ENCODE measurements at regions not wholly inside any gene's neighbourhood (a gene's known extent, or its start where the extent isn't known, plus 50 kb on each side); places are given as distances from the start of the nearest gene placed in this dataset.

DNA sequence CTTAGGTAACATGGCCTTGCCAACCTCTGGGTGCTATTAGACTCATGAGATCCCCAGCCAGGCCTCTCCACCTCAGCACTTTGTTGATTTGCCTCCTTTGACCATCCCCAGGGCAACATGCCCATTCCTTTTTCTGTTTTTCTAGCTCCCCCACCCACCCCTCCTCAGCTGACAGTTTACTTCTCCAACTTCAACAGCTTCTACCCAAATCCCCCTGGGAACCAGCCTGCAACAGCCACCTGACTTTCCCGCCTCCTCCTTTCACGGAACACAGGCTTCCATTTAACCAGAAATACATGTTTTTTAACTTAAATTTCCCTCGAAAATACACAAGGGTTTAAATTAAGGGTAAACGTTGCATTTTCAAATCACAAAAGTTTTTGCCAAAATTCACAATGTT is 117.3 kb downstream of the DLEU7 start:
- Histone ChIP-seq H3K9me3 (ENCODE audit: low read length) (no peaks in the 10 kb centered on the region), H3K4me3 (ENCODE audit: low read depth in 1 of 2, low read length in 2 of 2) (no peak overlapping the region), H3K4me1 (ENCODE audit: insufficient read depth, low read length) (no peaks in the 10 kb centered on the region), H3K36me3 (ENCODE audit: insufficient read depth, low read length) (no peaks in the 10 kb centered on the region), H3K27me3 (ENCODE audit: control insufficient read depth in 1 of 2, insufficient read depth in 2 of 2, low read length in 2 of 2) (no peaks in the 10 kb centered on the region), H3K27ac (ENCODE audit: low read depth, low read length) (no peak overlapping the region), H3K9ac (ENCODE audit: low read length) (no peak overlapping the region)

GRCh38 chr13:50729177-50729576 is 114.3 kb downstream of the DLEU7 start:
- H3K27me3 ChIP-seq (ENCODE audit: control insufficient read depth in 1 of 2, insufficient read depth in 2 of 2, low read length in 2 of 2), result no peaks in the 10 kb centered on the region
- no peak overlapping the region for H3K27ac ChIP-seq (ENCODE audit: low read depth, low read length)
- H3K9me3 ChIP-seq (ENCODE audit: low read length), result no peaks in the 10 kb centered on the region
- H3K4me3 ChIP-seq (ENCODE audit: low read depth in 1 of 2, low read length in 2 of 2), result no peak overlapping the region
- no peaks in the 10 kb centered on the region for H3K4me1 ChIP-seq (ENCODE audit: insufficient read depth, low read length)
- no peak overlapping the region for H3K9ac ChIP-seq (ENCODE audit: low read length)
- no peaks in the 10 kb centered on the region for H3K36me3 ChIP-seq (ENCODE audit: insufficient read depth, low read length)

- no peaks in the 10 kb centered on the region for H3K36me3 ChIP-seq (ENCODE audit: insufficient read depth, low read length)
- H3K27me3 ChIP-seq (ENCODE audit: control insufficient read depth in 1 of 2, insufficient read depth in 2 of 2, low read length in 2 of 2), result no peaks in the 10 kb centered on the region
- no peaks in the 10 kb centered on the region for H3K9me3 ChIP-seq (ENCODE audit: low read length)
- H3K4me1 ChIP-seq (ENCODE audit: insufficient read depth, low read length), result no peaks in the 10 kb centered on the region
- no peak overlapping the region for H3K27ac ChIP-seq (ENCODE audit: low read depth, low read length)
- H3K4me3 ChIP-seq (ENCODE audit: low read depth in 1 of 2, low read length in 2 of 2), result no peak overlapping the region
- no peak overlapping the region for H3K9ac ChIP-seq (ENCODE audit: low read length)
These were observed 112.8 kb downstream of the DLEU7 start for GRCh38 chr13:50730496-50731351.

DNA sequence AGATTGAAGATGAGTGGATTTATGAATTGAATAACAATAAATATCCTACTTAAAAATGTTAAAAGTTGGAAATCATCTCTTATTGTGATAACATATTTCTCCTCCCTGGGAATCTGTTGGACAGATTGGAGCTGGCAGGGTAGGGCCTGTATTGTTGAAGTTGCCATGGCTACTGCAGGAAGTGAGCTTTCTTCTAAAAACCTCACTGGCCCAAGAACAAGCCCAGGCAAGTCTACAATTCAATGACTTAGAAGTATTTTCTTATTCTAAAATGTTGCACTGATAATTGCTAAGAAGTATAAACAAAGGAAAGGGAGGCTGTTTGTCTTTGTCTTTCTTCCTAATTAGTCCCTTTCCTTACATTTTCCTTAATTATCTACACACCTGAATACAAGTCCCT is 112.1 kb downstream of the DLEU7 start:
- H3K27me3 ChIP-seq (ENCODE audit: control insufficient read depth in 1 of 2, insufficient read depth in 2 of 2, low read length in 2 of 2), result no peaks in the 10 kb centered on the region
- H3K9me3 ChIP-seq (ENCODE audit: low read length), result no peaks in the 10 kb centered on the region
- H3K4me1 ChIP-seq (ENCODE audit: insufficient read depth, low read length), result no peaks in the 10 kb centered on the region
- no peaks in the 10 kb centered on the region for H3K36me3 ChIP-seq (ENCODE audit: insufficient read depth, low read length)
- no peak overlapping the region for H3K9ac ChIP-seq (ENCODE audit: low read length)
- H3K27ac ChIP-seq (ENCODE audit: low read depth, low read length), result no peak overlapping the region
- H3K4me3 ChIP-seq (ENCODE audit: low read depth in 1 of 2, low read length in 2 of 2), result no peak overlapping the region

DNA sequence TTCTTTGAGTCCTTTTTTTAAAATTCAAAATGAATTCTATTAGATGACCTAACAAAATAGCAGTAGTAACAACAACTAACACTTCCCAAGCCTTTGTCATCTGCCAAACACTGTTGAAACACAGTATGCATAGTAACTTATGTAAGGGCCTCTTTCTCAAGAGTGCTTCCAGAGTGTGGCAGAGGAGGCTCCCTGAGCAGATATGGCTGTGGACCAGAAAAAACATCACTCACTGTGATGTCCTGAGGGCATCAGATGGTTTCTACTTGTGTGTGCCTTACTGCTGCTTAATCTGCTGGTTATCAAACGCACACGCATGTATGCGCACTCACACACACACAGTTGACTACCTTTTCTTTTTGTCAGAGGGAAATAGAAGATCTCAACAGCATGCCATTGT is 110.8 kb downstream of the DLEU7 start:
- no peak overlapping the region for H3K27ac ChIP-seq (ENCODE audit: low read depth, low read length)
- no peaks in the 10 kb centered on the region for H3K4me1 ChIP-seq (ENCODE audit: insufficient read depth, low read length)
- no peaks in the 10 kb centered on the region for H3K36me3 ChIP-seq (ENCODE audit: insufficient read depth, low read length)
- no peak overlapping the region for H3K4me3 ChIP-seq (ENCODE audit: low read depth in 1 of 2, low read length in 2 of 2)
- H3K27me3 ChIP-seq (ENCODE audit: control insufficient read depth in 1 of 2, insufficient read depth in 2 of 2, low read length in 2 of 2), result no peaks in the 10 kb centered on the region
- no peaks in the 10 kb centered on the region for H3K9me3 ChIP-seq (ENCODE audit: low read length)
- H3K9ac ChIP-seq (ENCODE audit: low read length), result no peak overlapping the region

GRCh38 chr13:50733392-50733791 is 110.1 kb downstream of the DLEU7 start:
- H3K27ac ChIP-seq (ENCODE audit: low read depth, low read length), result no peak overlapping the region
- no peaks in the 10 kb centered on the region for H3K27me3 ChIP-seq (ENCODE audit: control insufficient read depth in 1 of 2, insufficient read depth in 2 of 2, low read length in 2 of 2)
- H3K36me3 ChIP-seq (ENCODE audit: insufficient read depth, low read length), result no peaks in the 10 kb centered on the region
- H3K9me3 ChIP-seq (ENCODE audit: low read length), result no peaks in the 10 kb centered on the region
- H3K4me3 ChIP-seq (ENCODE audit: low read depth in 1 of 2, low read length in 2 of 2), result no peak overlapping the region
- H3K9ac ChIP-seq (ENCODE audit: low read length), result no peak overlapping the region
- H3K4me1 ChIP-seq (ENCODE audit: insufficient read depth, low read length), result no peaks in the 10 kb centered on the region

- Histone ChIP-seq H3K9ac (ENCODE audit: low read length) (no peak overlapping the region), H3K27ac (ENCODE audit: low read depth, low read length) (no peak overlapping the region), H3K27me3 (ENCODE audit: control insufficient read depth in 1 of 2, insufficient read depth in 2 of 2, low read length in 2 of 2) (no peaks in the 10 kb centered on the region), H3K9me3 (ENCODE audit: low read length) (no peaks in the 10 kb centered on the region), H3K4me3 (ENCODE audit: low read depth in 1 of 2, low read length in 2 of 2) (no peak overlapping the region), H3K4me1 (ENCODE audit: insufficient read depth, low read length) (no peaks in the 10 kb centered on the region), H3K36me3 (ENCODE audit: insufficient read depth, low read length) (no peaks in the 10 kb centered on the region)
These were observed 108.4 kb downstream of the DLEU7 start for GRCh38 chr13:50735071-50735470.

GRCh38 chr13:50740052-50740741 is 103.3 kb downstream of the DLEU7 start:
- Histone ChIP-seq H3K36me3 (ENCODE audit: insufficient read depth, low read length) (no peaks in the 10 kb centered on the region), H3K9me3 (ENCODE audit: low read length) (no peaks in the 10 kb centered on the region), H3K27me3 (ENCODE audit: control insufficient read depth in 1 of 2, insufficient read depth in 2 of 2, low read length in 2 of 2) (no peaks in the 10 kb centered on the region), H3K27ac (ENCODE audit: low read depth, low read length) (no peak overlapping the region), H3K9ac (ENCODE audit: low read length) (no peak overlapping the region), H3K4me3 (ENCODE audit: low read depth in 1 of 2, low read length in 2 of 2) (no peak overlapping the region), H3K4me1 (ENCODE audit: insufficient read depth, low read length) (no peaks in the 10 kb centered on the region)

DNA sequence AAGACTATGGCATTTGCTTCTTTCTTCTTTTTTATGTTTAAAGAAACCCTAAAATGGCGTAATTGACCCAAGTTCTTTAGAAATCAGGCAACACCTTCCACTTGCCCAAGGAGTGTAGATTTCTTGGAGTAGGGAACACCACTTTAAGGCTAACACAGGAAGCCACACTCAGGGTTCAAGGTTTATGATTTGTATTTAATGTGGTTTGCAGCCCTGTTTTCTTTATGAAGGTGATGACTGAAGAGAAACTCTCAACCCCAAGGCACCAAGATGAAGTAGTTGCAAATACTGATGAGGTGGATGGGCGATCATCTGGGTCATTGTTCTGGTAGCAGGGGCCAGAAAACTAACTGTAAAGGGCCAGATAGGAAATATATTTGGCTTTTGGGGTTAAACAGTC is 101.1 kb downstream of the DLEU7 start:
- no peak overlapping the region for H3K27ac ChIP-seq (ENCODE audit: low read depth, low read length)
- H3K4me1 ChIP-seq (ENCODE audit: insufficient read depth, low read length), result no peaks in the 10 kb centered on the region
- no peak overlapping the region for H3K9ac ChIP-seq (ENCODE audit: low read length)
- H3K9me3 ChIP-seq (ENCODE audit: low read length), result no peaks in the 10 kb centered on the region
- H3K4me3 ChIP-seq (ENCODE audit: low read depth in 1 of 2, low read length in 2 of 2), result no peak overlapping the region
- H3K27me3 ChIP-seq (ENCODE audit: control insufficient read depth in 1 of 2, insufficient read depth in 2 of 2, low read length in 2 of 2), result no peaks in the 10 kb centered on the region
- no peaks in the 10 kb centered on the region for H3K36me3 ChIP-seq (ENCODE audit: insufficient read depth, low read length)

DNA sequence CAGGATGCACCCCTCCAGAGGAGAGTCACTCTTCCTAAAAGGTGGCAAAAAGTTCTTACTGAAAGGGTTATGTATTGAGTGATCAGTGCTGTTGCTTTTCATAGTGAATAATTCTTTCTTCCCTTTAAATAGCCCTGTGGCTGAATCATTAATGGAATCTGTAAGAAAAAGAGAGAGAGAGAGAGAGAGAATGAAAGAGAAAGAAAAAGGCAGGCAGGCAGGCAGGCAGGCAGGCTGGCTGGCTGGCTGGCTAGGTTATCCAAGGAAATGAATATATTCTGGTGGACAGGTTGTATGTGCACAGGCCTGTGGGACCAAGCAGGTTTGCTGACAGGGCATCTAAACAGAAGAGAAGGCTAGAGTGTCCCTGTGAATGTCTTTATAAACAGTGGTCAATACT is 100.5 kb downstream of the DLEU7 start:
- no peaks in the 10 kb centered on the region for H3K27me3 ChIP-seq (ENCODE audit: control insufficient read depth in 1 of 2, insufficient read depth in 2 of 2, low read length in 2 of 2)
- H3K9me3 ChIP-seq (ENCODE audit: low read length), result no peaks in the 10 kb centered on the region
- H3K4me3 ChIP-seq (ENCODE audit: low read depth in 1 of 2, low read length in 2 of 2), result no peak overlapping the region
- H3K27ac ChIP-seq (ENCODE audit: low read depth, low read length), result no peak overlapping the region
- H3K36me3 ChIP-seq (ENCODE audit: insufficient read depth, low read length), result no peaks in the 10 kb centered on the region
- H3K4me1 ChIP-seq (ENCODE audit: insufficient read depth, low read length), result no peaks in the 10 kb centered on the region
- H3K9ac ChIP-seq (ENCODE audit: low read length), result no peak overlapping the region

GRCh38 chr13:50744116-50744660 is 99.3 kb downstream of the DLEU7 start:
- Histone ChIP-seq H3K27ac (ENCODE audit: low read depth, low read length) (no peak overlapping the region), H3K9me3 (ENCODE audit: low read length) (no peaks in the 10 kb centered on the region), H3K27me3 (ENCODE audit: control insufficient read depth in 1 of 2, insufficient read depth in 2 of 2, low read length in 2 of 2) (no peaks in the 10 kb centered on the region), H3K36me3 (ENCODE audit: insufficient read depth, low read length) (no peaks in the 10 kb centered on the region), H3K9ac (ENCODE audit: low read length) (no peak overlapping the region), H3K4me1 (ENCODE audit: insufficient read depth, low read length) (no peaks in the 10 kb centered on the region), H3K4me3 (ENCODE audit: low read depth in 1 of 2, low read length in 2 of 2) (no peak overlapping the region)

All from muscle layer of colon (tissue), 2 donors.